Posterior vena cava (tissue), 2 donors: ENCODE measurements at regions not wholly inside any gene's neighbourhood (a gene's known extent, or its start where the extent isn't known, plus 50 kb on each side); places are given as distances from the start of the nearest gene placed in this dataset.
"Not testable (repeated sequence)": the region's sequence is repeated elsewhere in the genome, so short reads cannot be mapped to it uniquely, and the experiment has no call there.

Experiments used
- DNase-seq: peaks from one replicate; pipeline ENCODE4 v3.0.0-alpha.2; 2020; ENCODE audit warnings: low spot score
- intact Hi-C, 2 donors: fragments of 100-400 bp; cut with DNase I; formaldehyde crosslinking; loops; one replicate each; pipeline versions ENCODE4 v1.14.1 to v1.14.2; 2022 to 2023
- donor health status: DM: yes; HTN: yes; CAD: no.
- donor health status: DM: yes; HTN: yes; CAD: no.

DNA sequence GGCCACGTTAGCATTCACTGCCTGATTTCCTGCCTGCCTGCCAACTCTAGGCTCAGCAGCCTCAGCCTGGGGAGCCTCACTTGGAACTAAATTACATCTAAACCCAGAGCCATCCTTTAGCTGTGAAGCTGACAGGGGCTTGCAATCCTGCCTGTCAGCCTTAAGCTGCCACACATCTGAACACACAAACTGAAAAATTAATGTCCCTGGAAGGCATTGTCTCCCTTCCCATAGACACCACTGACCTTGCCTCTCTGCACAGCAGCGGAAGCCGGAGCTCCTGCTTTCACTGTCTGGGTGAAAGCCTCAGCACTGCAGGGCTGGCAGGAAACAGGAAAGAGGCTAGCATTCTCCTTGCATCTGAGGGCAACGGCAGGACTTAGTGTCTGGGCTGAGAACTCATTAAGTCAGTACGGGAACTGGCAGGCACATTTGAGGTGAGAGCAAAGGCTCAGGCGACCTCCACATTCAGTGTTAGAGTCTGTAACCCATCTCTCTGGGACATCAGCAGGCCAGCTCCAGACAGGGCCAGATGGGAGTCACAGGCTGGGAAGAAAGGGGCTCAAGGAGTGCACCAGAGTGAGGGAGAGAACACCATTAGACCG lies 452.4 kb upstream of the C16orf82 start:
- intact Hi-C loops, result no loop called here
- no peak for DNase-seq

DNA sequence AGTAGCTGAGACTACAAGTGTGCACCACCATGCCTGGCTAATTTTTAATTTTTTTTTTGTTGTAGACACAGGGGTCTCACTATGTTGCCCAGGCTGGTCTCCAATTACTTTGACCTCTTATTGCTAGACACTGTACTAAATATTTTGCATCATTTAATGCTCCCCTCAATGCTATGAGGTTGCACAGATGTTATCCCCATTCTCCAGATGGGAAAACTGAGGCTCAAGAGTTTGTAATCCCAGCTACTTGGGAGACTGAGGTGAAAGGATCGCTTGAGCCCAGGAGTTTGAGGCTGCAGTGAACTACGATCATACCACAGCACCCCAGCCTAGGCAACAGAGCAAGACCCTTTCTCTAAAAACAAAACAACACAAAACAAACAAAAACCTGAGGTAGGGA lies 443.3 kb upstream of the C16orf82 start:
- intact Hi-C loops, result loop anchor here in 1 of 2 donors (10.0 kb wide), 1 partner anchor 171 kb away; no protein-coding TSS in a partner anchor

DNA sequence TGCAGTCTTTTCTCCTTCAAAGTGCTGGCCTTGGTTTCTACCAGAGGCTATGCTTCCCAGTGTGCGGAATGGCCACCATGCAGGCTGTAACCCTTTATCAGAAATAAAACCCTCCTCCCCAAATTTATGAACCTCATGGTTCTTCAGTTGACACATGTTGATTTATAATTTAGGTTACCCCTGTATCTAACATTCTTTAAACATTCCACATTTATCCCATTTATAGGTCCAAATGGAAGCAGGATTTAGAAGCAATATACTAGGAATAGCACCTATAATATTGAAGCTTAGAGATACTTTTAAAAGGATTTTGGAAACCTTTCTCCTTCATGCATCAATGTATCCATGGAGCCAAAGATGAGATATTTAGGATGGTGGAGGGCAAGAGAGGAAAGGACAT lies 438.8 kb upstream of the C16orf82 start:
- no peak for DNase-seq
- intact Hi-C loops, result loop anchor here in 1 of 2 donors (10.0 kb wide), 1 partner anchor 167 kb away; no protein-coding TSS in a partner anchor

More for the DNA sequence above, 443.3 kb upstream of the C16orf82 start:
- DNase-seq, result no peak

DNA sequence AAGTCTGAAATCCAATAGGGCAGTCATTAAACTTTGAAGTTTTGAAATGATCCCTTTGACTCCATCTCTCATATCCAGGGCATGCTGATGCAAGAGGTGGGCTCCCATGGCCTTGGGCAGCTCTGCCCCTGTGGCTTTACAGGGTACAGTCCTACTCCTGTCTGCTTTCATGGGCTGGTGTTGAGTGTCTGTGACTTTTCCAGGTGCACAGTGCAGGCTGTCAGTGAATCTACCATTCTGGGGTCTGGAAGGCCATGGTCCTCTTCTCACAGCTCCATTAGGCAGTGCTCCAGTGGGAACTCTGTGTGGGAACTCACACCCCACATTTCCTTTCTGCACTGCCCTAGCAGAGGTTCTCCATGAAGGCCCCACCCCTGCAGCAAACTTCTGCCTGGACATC lies 435.4 kb upstream of the C16orf82 start:
- DNase-seq, result not testable (repeated sequence)
- intact Hi-C loops, result loop anchor here in 1 of 2 donors (5.0 kb wide), 1 partner anchor 1244 kb away; no protein-coding TSS in a partner anchor

DNA sequence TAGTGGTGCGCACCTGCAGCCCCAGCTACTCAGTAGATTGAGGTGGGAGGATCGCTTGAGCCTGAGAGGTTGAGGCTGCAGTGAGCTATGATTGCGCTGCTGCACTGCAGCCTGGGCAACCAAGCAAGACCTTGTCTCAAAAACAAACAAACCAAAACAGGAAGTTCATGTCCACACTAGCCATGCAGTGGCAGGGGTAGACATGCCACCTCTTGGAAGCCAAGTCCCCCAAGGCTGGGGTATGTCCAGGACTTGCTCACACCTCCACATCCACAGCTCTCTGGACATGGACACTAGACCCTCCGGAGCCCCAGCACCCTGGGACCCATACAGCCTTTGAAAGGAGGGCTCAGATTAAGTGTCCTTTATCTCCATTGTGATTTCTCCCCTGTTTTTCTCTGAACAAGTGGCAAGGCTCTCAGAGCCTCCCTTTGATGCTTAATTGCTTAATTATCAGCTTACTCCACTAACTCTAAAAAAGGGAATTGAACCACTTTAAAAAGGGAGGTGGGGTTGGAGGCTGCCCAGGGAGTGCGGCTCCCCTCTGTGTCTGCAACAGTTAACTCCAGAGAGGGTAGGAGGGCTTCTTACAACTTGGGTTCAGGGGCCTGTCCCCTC lies 424.6 kb upstream of the C16orf82 start:
- DNase-seq, result no peak

DNA sequence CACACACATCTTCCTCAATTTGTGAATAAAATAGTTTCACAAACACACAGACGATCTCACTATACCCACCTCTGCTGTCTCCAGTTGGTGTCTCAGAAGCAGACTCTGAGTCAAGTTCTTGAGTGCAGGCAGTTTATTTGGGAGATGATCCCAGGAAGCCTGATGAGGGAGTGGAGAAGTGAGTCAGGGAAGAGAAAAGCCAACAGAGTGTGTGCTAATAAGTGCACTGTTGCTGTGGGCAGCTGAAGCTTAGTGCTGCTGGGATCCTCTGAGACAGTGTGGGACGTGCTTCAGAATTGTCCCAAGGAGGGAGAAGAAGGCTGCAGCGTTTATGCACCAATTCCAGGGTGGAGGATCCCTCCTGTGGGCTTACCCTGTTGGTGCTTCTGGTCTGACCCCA lies 423.2 kb upstream of the C16orf82 start:
- intact Hi-C loops, result no loop called here
- DNase-seq, result no peak

More for the DNA sequence above, 424.6 kb upstream of the C16orf82 start:
- intact Hi-C loops, result no loop called here

DNA sequence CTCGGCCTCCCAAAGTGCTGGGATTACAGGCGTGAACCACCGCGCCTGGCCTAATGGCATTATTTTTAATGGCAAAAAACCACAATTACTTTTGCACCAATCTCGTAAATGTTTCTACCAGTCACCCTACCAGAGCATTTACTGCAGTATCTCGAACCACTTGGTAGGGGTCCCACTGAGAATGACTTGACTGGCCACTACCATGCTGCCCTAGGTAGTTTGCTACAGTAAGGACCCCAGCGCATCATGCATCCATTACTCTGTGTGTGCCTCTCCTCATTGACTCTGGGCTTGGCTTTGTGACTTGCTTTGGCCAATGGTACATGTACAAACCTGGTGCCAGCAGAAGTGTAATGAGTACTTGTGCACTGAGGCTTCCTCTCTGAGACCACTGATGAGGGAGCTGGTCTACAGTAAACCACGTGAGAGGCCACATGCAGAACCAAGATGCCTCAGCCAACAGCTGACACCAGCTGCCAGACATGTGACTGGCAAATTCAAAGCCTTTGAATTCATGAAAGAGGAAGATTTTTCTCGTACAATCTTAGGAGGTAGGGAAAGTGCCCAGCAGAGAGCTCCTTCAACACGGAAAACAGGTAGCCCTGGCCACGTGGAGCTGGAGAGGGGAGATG lies 421.7 kb upstream of the C16orf82 start:
- intact Hi-C loops, result no loop called here

DNA sequence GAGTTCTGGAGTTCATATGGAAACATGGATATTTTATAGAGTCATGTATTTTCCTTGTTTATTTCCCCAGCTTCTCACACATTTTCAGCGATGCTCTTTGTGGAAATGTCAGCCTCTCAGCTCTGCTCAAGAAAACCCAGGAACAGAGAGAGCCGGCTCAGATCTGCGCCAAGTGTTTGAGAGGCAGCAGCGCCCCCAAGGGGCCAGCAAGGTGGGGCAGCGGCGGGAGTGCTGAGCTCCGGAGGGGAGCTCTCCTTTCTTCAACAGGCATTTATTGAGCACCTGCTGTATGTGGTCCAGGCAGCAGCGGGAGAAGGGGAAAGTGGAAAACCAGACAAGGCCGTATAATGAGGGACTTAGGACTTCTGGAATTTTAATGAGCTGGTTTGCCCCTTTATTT lies 421.1 kb upstream of the C16orf82 start:
- DNase-seq, result no peak
- intact Hi-C loops, result no loop called here

More for the DNA sequence above, 421.7 kb upstream of the C16orf82 start:
- DNase-seq, result no peak

DNA sequence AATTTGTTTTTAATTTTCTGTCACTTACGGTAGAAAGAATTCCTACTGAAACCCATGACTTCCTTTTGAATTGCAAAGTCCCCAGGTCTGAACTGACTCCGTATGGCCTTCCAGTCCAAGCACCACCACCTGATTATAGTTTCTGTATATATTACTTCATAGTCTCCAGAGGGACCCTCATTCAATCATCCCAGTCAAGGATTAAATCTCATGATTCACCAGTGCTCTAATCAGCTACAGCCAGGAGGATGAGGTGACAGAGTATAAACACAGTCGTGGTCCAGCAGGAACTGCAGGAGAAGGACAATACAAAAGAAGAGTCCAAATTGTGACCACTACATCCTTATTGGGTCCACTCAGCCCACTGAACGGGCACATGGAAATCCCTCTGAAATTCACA lies 418.9 kb upstream of the C16orf82 start:
- intact Hi-C loops, result no loop called here
- DNase-seq, result no peak

DNA sequence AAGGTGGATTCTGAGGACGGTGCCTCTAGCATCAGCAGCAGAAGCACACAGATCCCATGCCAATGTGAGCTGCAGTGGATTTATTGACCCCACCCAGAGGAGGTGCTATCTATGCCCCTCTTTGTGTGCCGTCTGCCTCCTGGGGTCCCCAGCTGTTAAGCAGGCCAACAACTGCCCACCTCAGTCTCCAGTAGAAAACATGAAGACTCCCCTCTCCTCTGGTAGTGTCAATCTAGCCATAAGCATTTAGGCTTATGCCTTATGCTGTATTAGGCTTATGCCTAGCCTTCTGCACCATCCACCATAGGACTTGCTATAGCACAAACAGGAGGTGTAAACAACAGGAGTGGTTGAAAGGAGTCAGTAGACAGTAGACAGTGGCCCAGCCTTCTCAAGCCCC lies 417.9 kb upstream of the C16orf82 start:
- intact Hi-C loops, result no loop called here
- DNase-seq, result no peak

DNA sequence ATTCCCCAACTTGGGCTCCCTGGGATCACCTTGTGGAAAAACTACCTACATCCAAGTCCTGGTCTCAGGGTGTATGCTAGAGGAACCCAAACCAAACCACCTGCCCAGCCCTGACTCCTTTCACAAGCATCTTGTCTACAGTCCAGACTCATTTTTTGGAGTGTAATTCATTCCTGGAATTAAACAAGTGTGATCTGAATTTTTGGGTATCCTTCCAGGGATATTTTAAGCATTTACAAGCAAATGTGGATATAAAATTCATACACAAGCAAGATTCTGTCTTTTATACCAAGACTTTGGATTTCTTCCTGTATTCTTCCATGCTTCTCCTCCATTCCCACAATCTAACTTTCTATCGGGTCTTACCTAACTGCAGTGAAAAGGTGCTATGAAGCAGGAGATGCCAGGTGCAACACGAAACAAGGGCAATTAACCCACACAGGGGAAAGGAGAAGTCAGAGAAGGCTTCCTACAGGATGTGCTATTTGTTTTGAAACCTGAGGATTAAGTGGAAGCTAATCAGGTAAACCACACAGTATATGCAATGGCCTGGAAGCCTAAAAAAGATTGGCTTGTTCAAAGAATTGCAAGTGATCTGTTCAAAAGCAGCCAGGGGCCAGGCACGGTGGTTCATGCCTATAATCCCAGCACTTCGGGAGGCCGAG lies 417.2 kb upstream of the C16orf82 start:
- intact Hi-C loops, result loop anchor here in 1 of 2 donors (10.0 kb wide), 1 partner anchor 45 kb away; no protein-coding TSS in a partner anchor

DNA sequence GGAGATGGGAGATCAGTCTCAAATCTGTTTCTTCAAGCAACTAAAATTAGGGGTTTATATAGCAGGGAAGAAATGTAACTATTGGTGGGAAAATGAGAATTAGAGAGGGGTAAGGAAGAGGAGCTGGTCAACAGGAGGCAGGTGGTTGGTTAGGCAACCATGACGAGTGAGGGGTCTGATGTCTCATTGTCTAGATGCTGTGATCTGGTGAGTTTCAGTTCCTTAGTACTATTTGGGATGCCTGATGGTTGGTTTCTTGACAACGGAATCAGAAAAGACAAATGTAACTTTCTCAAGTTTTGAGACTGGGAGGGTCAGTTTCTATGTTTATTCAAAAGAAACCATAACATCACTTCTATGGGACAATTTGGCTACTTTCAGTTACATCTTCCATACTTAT lies 415.3 kb upstream of the C16orf82 start:
- no peak for DNase-seq

More for the DNA sequence above, 417.2 kb upstream of the C16orf82 start:
- DNase-seq, result no peak

DNA sequence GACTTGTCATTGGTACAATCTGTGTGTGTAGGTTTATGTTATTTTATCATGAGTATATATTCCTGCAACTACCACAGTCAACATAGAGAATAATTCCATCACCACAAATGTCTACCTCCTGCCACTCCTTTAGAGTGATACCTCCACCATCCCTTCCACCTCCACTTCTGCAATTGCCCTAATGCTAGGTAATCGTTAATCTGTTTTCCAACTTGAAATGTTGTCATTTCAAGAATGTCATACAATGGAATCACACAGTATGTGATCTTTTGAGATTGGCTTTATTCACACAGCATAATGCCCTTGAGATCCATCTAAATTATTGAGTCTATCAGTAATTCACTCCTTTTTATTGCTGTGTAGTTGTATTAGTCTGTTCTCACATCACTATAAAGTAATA lies 414.8 kb upstream of the C16orf82 start:
- DNase-seq, result no peak
- intact Hi-C loops, result loop anchor here in 1 of 2 donors (10.0 kb wide), 1 partner anchor 47 kb away; no protein-coding TSS in a partner anchor

More for the DNA sequence above, 415.3 kb upstream of the C16orf82 start:
- intact Hi-C loops, result loop anchor here in 1 of 2 donors (10.0 kb wide), 1 partner anchor 47 kb away; no protein-coding TSS in a partner anchor

DNA sequence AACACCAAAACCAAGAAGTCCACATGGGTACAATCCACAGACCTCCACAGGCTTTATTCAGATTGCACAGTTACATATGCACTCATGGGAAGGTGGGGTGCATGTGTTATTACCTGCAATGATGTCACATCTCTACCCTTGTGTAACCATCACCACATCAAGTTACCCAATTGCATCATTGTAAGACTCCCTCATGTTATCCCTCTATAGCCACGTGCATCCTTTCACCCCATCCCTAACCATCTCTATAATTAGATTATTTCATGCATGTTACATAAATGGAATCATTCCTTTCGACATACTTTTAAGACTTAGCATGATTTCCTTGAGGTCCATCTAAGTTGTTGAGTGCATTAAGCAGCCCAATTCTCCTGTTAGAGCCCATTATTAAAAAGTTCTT lies 408.2 kb upstream of the C16orf82 start:
- DNase-seq, result no peak
- intact Hi-C loops, result loop anchor here in 1 of 2 donors (10.0 kb wide), 1 partner anchor 54 kb away; no protein-coding TSS in a partner anchor

DNA sequence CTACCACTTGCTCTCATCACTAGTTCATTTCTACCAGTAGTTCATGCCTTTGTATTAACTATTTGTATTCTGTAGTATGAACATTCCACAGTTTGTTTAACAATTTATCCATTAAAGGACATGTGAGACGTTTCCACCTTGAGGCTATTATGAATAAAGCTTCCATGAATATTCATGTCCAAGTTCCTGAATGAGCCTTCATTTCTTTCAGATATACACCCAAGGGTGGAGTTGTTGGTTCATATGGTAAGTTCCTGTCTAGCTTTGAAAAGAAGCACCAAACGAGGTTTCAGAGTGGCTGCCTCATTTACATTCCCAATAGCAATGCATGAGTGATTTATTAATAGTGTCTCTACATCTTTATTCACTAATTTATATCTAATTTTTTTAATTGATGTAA lies 407.8 kb upstream of the C16orf82 start:
- intact Hi-C loops, result loop anchor here in 1 of 2 donors (10.0 kb wide), 1 partner anchor 54 kb away; no protein-coding TSS in a partner anchor
- no peak for DNase-seq

DNA sequence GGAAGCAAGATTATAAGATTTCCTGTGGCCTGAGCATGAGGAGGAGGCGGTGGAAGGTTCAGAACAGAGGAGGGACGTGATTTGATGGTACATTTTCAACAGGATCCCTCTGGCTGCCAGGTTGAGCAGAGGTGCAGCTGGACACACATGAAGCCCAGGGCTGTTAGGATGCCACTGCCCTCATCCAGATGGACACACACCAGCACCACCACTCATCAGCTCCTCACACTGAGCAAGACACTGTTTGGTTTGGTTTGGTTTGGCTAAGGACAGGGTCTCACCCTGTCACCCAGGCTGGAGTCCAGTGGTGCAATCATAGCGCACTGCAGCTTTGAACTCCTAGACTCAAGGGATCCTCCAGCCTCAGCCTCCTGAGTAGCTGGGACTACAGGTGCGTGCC lies 402.6 kb upstream of the C16orf82 start:
- no peak for DNase-seq
- intact Hi-C loops, result no loop called here

DNA sequence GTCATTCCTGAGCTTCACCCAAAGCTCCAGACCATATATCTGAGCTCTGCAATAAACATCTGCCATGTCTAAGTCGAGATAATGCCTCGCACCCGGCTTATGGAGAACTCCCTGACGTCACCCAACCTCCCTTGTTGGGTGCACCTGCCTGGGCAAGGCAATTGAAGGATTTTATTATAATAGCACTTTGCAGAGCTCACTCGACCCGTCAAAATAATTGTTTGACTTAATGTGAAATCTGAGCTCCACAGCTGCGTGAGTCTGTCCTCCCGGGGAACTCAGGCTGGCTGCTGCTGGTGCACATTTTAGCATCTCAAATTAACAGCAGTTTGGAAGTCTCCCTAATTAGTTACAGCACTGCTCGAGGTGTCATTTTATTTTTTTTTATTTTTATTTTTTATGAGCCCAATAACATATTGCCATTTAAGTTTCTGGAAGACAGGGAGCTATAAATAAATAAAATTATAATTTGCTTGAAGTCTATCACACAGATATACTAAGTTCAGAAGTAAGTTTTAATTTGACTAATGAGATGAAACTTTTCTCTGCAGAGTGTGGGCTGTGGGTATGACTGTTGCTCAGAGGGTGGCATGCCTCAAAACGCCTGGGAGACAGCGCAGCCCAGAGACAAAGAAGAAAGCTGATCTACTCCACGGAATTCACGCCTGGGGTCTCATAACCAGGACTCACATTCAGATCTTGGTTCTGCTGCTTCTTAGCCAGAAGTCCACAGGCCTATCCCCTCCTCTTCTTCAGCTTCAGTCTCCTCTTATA lies 401.4 kb upstream of the C16orf82 start:
- intact Hi-C loops, result no loop called here
- no peak for DNase-seq

DNA sequence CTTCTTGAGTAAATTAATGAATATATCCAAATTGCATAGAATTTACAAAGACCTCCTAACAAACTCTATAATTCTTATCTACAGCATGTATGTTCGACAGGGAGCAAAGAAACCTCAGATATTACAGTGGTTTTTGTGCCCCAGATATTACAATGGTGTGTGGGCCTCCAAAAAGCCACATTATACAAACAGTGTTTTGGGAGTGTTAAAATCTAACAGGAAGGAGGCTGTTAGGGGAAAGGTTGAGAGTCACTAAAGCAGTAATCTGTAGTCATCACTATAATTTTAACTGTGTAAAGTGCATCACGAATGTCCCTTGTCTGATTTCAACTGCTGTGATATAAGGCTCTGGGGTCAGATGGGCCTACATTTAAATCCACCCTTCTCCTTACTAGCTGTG lies 400.2 kb upstream of the C16orf82 start:
- intact Hi-C loops, result no loop called here
- no peak for DNase-seq

DNA sequence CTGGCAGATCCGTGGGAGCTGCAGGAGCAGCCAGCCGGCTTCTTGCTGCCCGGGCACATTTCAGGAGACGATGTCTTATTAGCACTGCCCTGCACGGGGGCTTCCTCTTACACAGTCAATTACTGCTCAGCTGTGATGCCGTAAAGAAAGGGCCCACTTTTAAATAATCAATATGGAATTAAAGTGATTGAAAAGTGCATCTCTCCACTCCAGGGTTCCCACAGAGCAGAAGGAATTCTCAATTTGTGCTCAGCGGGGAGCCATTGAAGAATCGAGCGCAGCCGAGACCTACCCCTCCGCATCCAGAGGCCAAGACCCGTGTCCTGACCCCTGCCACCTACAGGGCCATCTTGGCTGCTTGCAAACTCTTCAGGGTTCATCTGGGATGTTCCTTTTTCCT lies 399.4 kb upstream of the C16orf82 start:
- no peak for DNase-seq
- intact Hi-C loops, result no loop called here
